Neural crest cell (in vitro differentiated cells): ENCODE measurements at regions not wholly inside any gene's neighbourhood (a gene's known extent, or its start where the extent isn't known, plus 50 kb on each side); places are given as distances from the start of the nearest gene placed in this dataset.

Experiments
- DNase-seq: peaks from one replicate; pipeline ENCODE4 v3.0.0; 2021; ENCODE audit warnings: low read depth, mixed read lengths, low spot score
- H3K27ac Mint-ChIP-seq: one replicate; pipeline ENCODE4 v1.8.0; 2021; ENCODE audit warnings: mild to moderate bottlenecking, mixed read lengths; ENCODE audit not compliant: unreplicated experiment
- H3K27me3 Mint-ChIP-seq: 2 replicates; pipeline ENCODE4 v1.8.0; 2021; ENCODE audit warnings: low read depth, mild to moderate bottlenecking, mixed read lengths
- H3K36me3 Mint-ChIP-seq: 2 replicates; pipeline ENCODE4 v1.8.0; 2021; ENCODE audit warnings: low read depth, mild to moderate bottlenecking, mixed read lengths
- H3K4me1 Mint-ChIP-seq: 2 replicates; pipeline ENCODE4 v1.8.0; 2021; ENCODE audit warnings: mixed read lengths
- H3K4me3 Mint-ChIP-seq: one replicate; pipeline ENCODE4 v1.8.0; 2021; ENCODE audit warnings: mild to moderate bottlenecking, mixed read lengths
- H3K9me3 Mint-ChIP-seq: 2 replicates; pipeline ENCODE4 v1.8.0; 2021; ENCODE audit warnings: mixed read lengths
- TF ChIP-seq, protein P1 (sequence below): fragments of 200-600 bp; sonication (generic); conservative IDR thresholded peaks from 2 replicates; pipeline ENCODE4 v1.5.0; 2021; ENCODE audit warnings: antibody characterized with exemption, mild to moderate bottlenecking

GRCh38 chr10:42987575-42987974, 89.3 kb upstream of the RET start:
- DNase-seq, result no peak
- Mint-ChIP-seq H3K36me3 (no peaks in the 10 kb centered on the region), H3K4me1 (peaks cover 15% of the 10 kb centered on the region), H3K4me3 (no peak overlapping the region), H3K27ac (no peak overlapping the region), H3K9me3 (no peaks in the 10 kb centered on the region), H3K27me3 (no peaks in the 10 kb centered on the region)
- TF ChIP-seq, protein P1, sequence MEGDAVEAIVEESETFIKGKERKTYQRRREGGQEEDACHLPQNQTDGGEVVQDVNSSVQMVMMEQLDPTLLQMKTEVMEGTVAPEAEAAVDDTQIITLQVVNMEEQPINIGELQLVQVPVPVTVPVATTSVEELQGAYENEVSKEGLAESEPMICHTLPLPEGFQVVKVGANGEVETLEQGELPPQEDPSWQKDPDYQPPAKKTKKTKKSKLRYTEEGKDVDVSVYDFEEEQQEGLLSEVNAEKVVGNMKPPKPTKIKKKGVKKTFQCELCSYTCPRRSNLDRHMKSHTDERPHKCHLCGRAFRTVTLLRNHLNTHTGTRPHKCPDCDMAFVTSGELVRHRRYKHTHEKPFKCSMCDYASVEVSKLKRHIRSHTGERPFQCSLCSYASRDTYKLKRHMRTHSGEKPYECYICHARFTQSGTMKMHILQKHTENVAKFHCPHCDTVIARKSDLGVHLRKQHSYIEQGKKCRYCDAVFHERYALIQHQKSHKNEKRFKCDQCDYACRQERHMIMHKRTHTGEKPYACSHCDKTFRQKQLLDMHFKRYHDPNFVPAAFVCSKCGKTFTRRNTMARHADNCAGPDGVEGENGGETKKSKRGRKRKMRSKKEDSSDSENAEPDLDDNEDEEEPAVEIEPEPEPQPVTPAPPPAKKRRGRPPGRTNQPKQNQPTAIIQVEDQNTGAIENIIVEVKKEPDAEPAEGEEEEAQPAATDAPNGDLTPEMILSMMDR, result no peak

- Mint-ChIP-seq H3K4me3 (no peak overlapping the region), H3K9me3 (no peaks in the 10 kb centered on the region), H3K27me3 (no peaks in the 10 kb centered on the region), H3K4me1 (peaks cover 15% of the 10 kb centered on the region), H3K36me3 (no peaks in the 10 kb centered on the region), H3K27ac (no peak overlapping the region)
- TF ChIP-seq, protein P1, result no peak
- no peak for DNase-seq
Measured at GRCh38 chr10:42988069-42988468, 88.8 kb upstream of the RET start.

GRCh38 chr10:42988517-42989395, 88.1 kb upstream of the RET start:
- Mint-ChIP-seq H3K9me3 (no peaks in the 10 kb centered on the region), H3K27me3 (no peaks in the 10 kb centered on the region), H3K27ac (peak overlapping the region; percentile 87), H3K4me3 (no peak overlapping the region), H3K36me3 (no peaks in the 10 kb centered on the region), H3K4me1 (peaks cover 15% of the 10 kb centered on the region)
- TF ChIP-seq, protein P1, result no peak
- no peak for DNase-seq

- TF ChIP-seq, protein P1, result no peak
- Mint-ChIP-seq H3K4me1 (peaks cover 15% of the 10 kb centered on the region), H3K27me3 (no peaks in the 10 kb centered on the region), H3K36me3 (no peaks in the 10 kb centered on the region), H3K4me3 (no peak overlapping the region), H3K9me3 (no peaks in the 10 kb centered on the region), H3K27ac (peak overlapping the region; percentile 87)
- no peak for DNase-seq
Measured at GRCh38 chr10:42989481-42989921, 87.4 kb upstream of the RET start.

DNA sequence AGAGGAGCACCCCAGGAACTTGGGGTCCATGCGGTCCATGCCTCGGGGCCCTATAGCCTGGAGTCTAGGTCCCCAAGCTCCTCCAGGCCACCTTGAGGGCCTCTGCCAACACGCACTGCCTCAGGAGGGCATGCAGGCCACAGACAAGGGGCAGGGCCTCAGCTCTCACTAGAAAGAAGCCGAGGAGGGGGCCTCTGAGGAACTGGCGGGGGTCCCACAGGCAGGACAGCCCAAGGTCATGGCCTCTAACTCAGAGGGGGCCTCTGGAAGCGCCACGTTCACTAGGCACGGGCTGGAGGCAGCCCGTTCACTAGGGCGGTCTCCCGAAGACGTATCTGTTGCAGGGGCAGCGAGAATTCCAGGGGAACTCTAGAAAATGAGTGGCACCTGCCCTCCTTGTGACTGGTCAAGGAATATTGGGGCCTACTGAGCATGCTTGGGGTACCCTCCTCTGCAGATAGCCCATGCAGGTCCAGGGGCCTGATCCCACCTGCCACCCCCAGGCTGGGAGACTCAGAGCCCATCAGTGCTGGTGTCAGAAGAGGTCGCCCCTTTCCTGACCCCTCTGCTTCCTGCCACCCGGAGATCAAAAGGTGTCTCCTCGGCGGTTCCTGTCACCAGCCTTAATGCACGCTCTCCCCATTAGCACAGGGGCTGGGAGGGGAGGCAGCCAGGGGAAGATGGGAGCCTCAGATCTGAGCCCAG, 86.7 kb upstream of the RET start:
- Mint-ChIP-seq H3K9me3 (no peaks in the 10 kb centered on the region), H3K4me3 (no peak overlapping the region), H3K4me1 (peaks cover 15% of the 10 kb centered on the region), H3K27me3 (no peaks in the 10 kb centered on the region), H3K36me3 (no peaks in the 10 kb centered on the region), H3K27ac (no peak overlapping the region)
- no peak for DNase-seq
- TF ChIP-seq, protein P1, result no peak
